H9 (cell line): ENCODE measurements at regions not wholly inside any gene's neighbourhood (a gene's known extent, or its start where the extent isn't known, plus 50 kb on each side); places are given as distances from the start of the nearest gene placed in this dataset.

Experiments
- DNase-seq: peaks from one replicate; pipeline ENCODE4 v3.0.0-alpha.2; 2017
- H2AFZ ChIP-seq: one replicate; pipeline ENCODE4 v1.6.1; 2013; ENCODE audit warnings: mild to moderate bottlenecking, low read length, control low read depth, moderate library complexity
- H2AK5ac ChIP-seq: 2 replicates; pipeline ENCODE4 v1.6.1; 2013; ENCODE audit warnings: low read length, control low read depth, mixed read lengths; ENCODE audit not compliant: insufficient read length
- H2BK120ac ChIP-seq: one replicate; pipeline ENCODE4 v1.6.1; 2013; ENCODE audit warnings: low read depth, mild to moderate bottlenecking, low read length, control low read depth, inconsistent platforms; ENCODE audit not compliant: poor library complexity, severe bottlenecking
- H2BK12ac ChIP-seq: 2 replicates; pipeline ENCODE4 v1.6.1; 2013; ENCODE audit warnings: low read length, control low read depth, mixed read lengths, low read depth; ENCODE audit not compliant: insufficient read length
- H2BK15ac ChIP-seq: 2 replicates; pipeline ENCODE4 v1.6.1; 2013; ENCODE audit warnings: low read depth, low read length, control low read depth
- H2BK20ac ChIP-seq: one replicate; pipeline ENCODE4 v1.6.1; 2013; ENCODE audit warnings: low read depth, mild to moderate bottlenecking, low read length, control low read depth, inconsistent platforms; ENCODE audit not compliant: poor library complexity, severe bottlenecking
- H2BK5ac ChIP-seq: 2 replicates; pipeline ENCODE4 v1.6.1; 2013; ENCODE audit warnings: low read length, control low read depth, mixed read lengths; ENCODE audit not compliant: insufficient read length
- H3K14ac ChIP-seq: 2 replicates; pipeline ENCODE4 v1.6.1; 2013; ENCODE audit warnings: low read length, control low read depth; ENCODE audit not compliant: insufficient read depth
- H3K18ac ChIP-seq: 2 replicates; pipeline ENCODE4 v1.6.1; 2013; ENCODE audit warnings: low read depth, mild to moderate bottlenecking, mixed read lengths, low read length, control low read depth; ENCODE audit not compliant: insufficient read length
- H3K23ac ChIP-seq: 2 replicates; pipeline ENCODE4 v1.6.1; 2013; ENCODE audit warnings: low read length, control low read depth, mixed read lengths, low read depth; ENCODE audit not compliant: insufficient read length
- H3K23me2 ChIP-seq: 2 replicates; pipeline ENCODE4 v1.6.1; 2013; ENCODE audit warnings: low read depth, mild to moderate bottlenecking, mixed read lengths, low read length, control low read depth; ENCODE audit not compliant: insufficient read length, poor library complexity, severe bottlenecking
- H3K27ac ChIP-seq: 2 replicates; pipeline ENCODE4 v1.5.1; 2013; ENCODE audit warnings: low read length, control low read depth, mixed read lengths, low read depth; ENCODE audit not compliant: insufficient read length
- H3K27me3 ChIP-seq: 2 replicates; pipeline ENCODE4 v1.6.1; 2013; ENCODE audit warnings: low read length, control low read depth, inconsistent platforms; ENCODE audit not compliant: insufficient read depth
- H3K4ac ChIP-seq: 2 replicates; pipeline ENCODE4 v1.6.1; 2013; ENCODE audit warnings: low read depth, mild to moderate bottlenecking, control low read depth, inconsistent platforms, low read length, moderate library complexity
- H3K4me1 ChIP-seq: 2 replicates; pipeline ENCODE4 v1.6.1; 2013; ENCODE audit warnings: low read length, control low read depth, inconsistent platforms; ENCODE audit not compliant: insufficient read depth
- H3K4me2 ChIP-seq: 2 replicates; pipeline ENCODE4 v1.6.1; 2013; ENCODE audit warnings: low read length, control low read depth, mixed read lengths; ENCODE audit not compliant: insufficient read length, insufficient read depth
- H3K56ac ChIP-seq: 2 replicates; pipeline ENCODE4 v1.6.1; 2013; ENCODE audit warnings: low read depth, mild to moderate bottlenecking, mixed read lengths, low read length, control low read depth; ENCODE audit not compliant: insufficient read length
- H3K79me1 ChIP-seq: 2 replicates; pipeline ENCODE4 v1.6.1; 2013; ENCODE audit warnings: low read depth, mild to moderate bottlenecking, moderate library complexity, low read length, control low read depth, inconsistent platforms; ENCODE audit not compliant: insufficient read depth, poor library complexity, severe bottlenecking
- H3K79me2 ChIP-seq: 2 replicates; pipeline ENCODE4 v1.6.1; 2013; ENCODE audit warnings: low read length, control low read depth, inconsistent platforms; ENCODE audit not compliant: insufficient read depth
- H3K9ac ChIP-seq: 2 replicates; pipeline ENCODE4 v1.6.1; 2013; ENCODE audit warnings: low read length, control low read depth, mixed read lengths; ENCODE audit not compliant: insufficient read length; ENCODE audit errors: extremely low read depth
- H3K9me3 ChIP-seq: one replicate; pipeline ENCODE4 v1.6.1; 2013; ENCODE audit warnings: low read depth, low read length, inconsistent platforms; ENCODE audit not compliant: control insufficient read depth
- H3T11ph ChIP-seq: one replicate; pipeline ENCODE4 v1.6.1; 2013; ENCODE audit warnings: mild to moderate bottlenecking, low read length, control low read depth, inconsistent platforms
- H4K20me1 ChIP-seq: one replicate; pipeline ENCODE4 v1.6.1; 2013; ENCODE audit not compliant: control insufficient read depth, insufficient read length, insufficient read depth
- H4K5ac ChIP-seq: 2 replicates; pipeline ENCODE4 v1.6.1; 2013; ENCODE audit warnings: low read depth, mild to moderate bottlenecking, mixed read lengths, low read length, control low read depth; ENCODE audit not compliant: insufficient read length
- H4K8ac ChIP-seq: replicated peaks from 2 replicates; pipeline ENCODE4 v1.6.1; 2013; ENCODE audit warnings: low read length, control low read depth, mixed read lengths, low read depth; ENCODE audit not compliant: insufficient read length
- H4K91ac ChIP-seq: 2 replicates; pipeline ENCODE4 v1.6.1; 2013; ENCODE audit warnings: low read depth, mild to moderate bottlenecking, moderate library complexity, mixed read lengths, low read length, control low read depth; ENCODE audit not compliant: insufficient read length
- H3K27ac Mint-ChIP-seq, 3 experiments: 2 replicates in 2 of 3; 3 replicates in 1 of 3; pipeline ENCODE4 v1.8.0; 2020 to 2021; ENCODE audit warnings: mixed read lengths in 3 of 3, mild to moderate bottlenecking in 1 of 3, moderate library complexity in 1 of 3
- H3K27me3 Mint-ChIP-seq: 2 replicates; pipeline ENCODE4 v1.8.0; 2021; ENCODE audit warnings: low read depth, mild to moderate bottlenecking, moderate library complexity, mixed read lengths
- H3K36me3 Mint-ChIP-seq, 3 experiments: 2 replicates in 2 of 3; 3 replicates in 1 of 3; pipeline ENCODE4 v1.8.0; 2020 to 2021; ENCODE audit warnings: low read depth in 3 of 3, mixed read lengths in 3 of 3; ENCODE audit not compliant: insufficient read depth in 1 of 3
- H3K4me1 Mint-ChIP-seq, 2 experiments: 2 replicates each; pipeline ENCODE4 v1.8.0; 2020; ENCODE audit warnings: mixed read lengths in 2 of 2
- H3K4me3 Mint-ChIP-seq, 2 experiments: 2 replicates in 1 of 2; 3 replicates in 1 of 2; pipeline ENCODE4 v1.8.0; 2020 to 2021; ENCODE audit warnings: mild to moderate bottlenecking in 2 of 2, mixed read lengths in 2 of 2, moderate library complexity in 1 of 2
- H3K9me3 Mint-ChIP-seq, 2 experiments: 2 replicates in 1 of 2; 3 replicates in 1 of 2; pipeline ENCODE4 v1.8.0; 2020; ENCODE audit warnings: mild to moderate bottlenecking in 2 of 2, mixed read lengths in 2 of 2, moderate library complexity in 1 of 2
- TF ChIP-seq, protein P1 (sequence below): fragments of 200-600 bp; sonication (generic); conservative IDR thresholded peaks from 3 replicates; pipeline ENCODE4 v1.8.0; 2021; ENCODE audit warnings: antibody characterized with exemption, mild to moderate bottlenecking

GRCh38 chr2:190795686-190796085 is 84.9 kb upstream of the GLS start:
- no peak for DNase-seq
- TF ChIP-seq, protein P1, sequence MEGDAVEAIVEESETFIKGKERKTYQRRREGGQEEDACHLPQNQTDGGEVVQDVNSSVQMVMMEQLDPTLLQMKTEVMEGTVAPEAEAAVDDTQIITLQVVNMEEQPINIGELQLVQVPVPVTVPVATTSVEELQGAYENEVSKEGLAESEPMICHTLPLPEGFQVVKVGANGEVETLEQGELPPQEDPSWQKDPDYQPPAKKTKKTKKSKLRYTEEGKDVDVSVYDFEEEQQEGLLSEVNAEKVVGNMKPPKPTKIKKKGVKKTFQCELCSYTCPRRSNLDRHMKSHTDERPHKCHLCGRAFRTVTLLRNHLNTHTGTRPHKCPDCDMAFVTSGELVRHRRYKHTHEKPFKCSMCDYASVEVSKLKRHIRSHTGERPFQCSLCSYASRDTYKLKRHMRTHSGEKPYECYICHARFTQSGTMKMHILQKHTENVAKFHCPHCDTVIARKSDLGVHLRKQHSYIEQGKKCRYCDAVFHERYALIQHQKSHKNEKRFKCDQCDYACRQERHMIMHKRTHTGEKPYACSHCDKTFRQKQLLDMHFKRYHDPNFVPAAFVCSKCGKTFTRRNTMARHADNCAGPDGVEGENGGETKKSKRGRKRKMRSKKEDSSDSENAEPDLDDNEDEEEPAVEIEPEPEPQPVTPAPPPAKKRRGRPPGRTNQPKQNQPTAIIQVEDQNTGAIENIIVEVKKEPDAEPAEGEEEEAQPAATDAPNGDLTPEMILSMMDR: no peak
- Histone ChIP-seq H3K23me2 (no peaks in the 10 kb centered on the region), H2BK120ac (no peak overlapping the region), H3K79me2 (no peaks in the 10 kb centered on the region), H2BK5ac (no peak overlapping the region), H3K9me3 (no peaks in the 10 kb centered on the region), H4K91ac (no peak overlapping the region), H2AFZ (no peak overlapping the region), H3K56ac (no peak overlapping the region), H4K8ac (no peak overlapping the region), H3K14ac (no peak overlapping the region), H2BK12ac (no peak overlapping the region), H4K5ac (no peak overlapping the region), H4K20me1 (no peaks in the 10 kb centered on the region), H3K27ac (no peak overlapping the region), H3T11ph (no peak overlapping the region), H3K4me1 (peaks cover 12% of the 10 kb centered on the region), H2BK15ac (no peak overlapping the region), H3K9ac (no peak overlapping the region), H3K23ac (no peak overlapping the region), H3K79me1 (no peaks in the 10 kb centered on the region), H3K27me3 (no peaks in the 10 kb centered on the region), H3K18ac (no peak overlapping the region), H3K4ac (no peak overlapping the region), H2BK20ac (no peak overlapping the region), H3K4me2 (no peak overlapping the region), H2AK5ac (no peak overlapping the region)
- peaks cover 0 to 4% (median 0%) of the 10 kb centered on the region in 3 experiments; a peak in 2 of 7 replicates for H3K36me3 Mint-ChIP-seq
- H3K27ac Mint-ChIP-seq: no peak overlapping the region
- peaks cover 29 to 32% of the 10 kb centered on the region in 2 experiments for H3K4me1 Mint-ChIP-seq
- H3K9me3 Mint-ChIP-seq: no peaks in the 10 kb centered on the region
- H3K27me3 Mint-ChIP-seq: no peaks in the 10 kb centered on the region
- H3K4me3 Mint-ChIP-seq: no peak overlapping the region
